Uterus (tissue), 2 donors: ENCODE measurements at regions not wholly inside any gene's neighbourhood (a gene's known extent, or its start where the extent isn't known, plus 50 kb on each side); places are given as distances from the start of the nearest gene placed in this dataset.

Experiments used
- POLR2A ChIP-seq, 2 donors: fragments of 450-650 bp; IDR thresholded peaks; one replicate each; pipeline ENCODE4 v1.6.1; 2016; ENCODE audit warnings: antibody characterized with exemption in 2 of 2, mild to moderate bottlenecking in 1 of 2, moderate library complexity in 1 of 2
- TF ChIP-seq, protein P1 (sequence below), 4 experiments: fragments of 200-600 bp in 2 of 4; fragments of 450-650 bp in 2 of 4; sonication (generic) in 2 of 4; IDR thresholded peaks; one replicate each; pipeline ENCODE4 v1.5.1; 2016 to 2019; ENCODE audit warnings: antibody characterized with exemption in 4 of 4, mild to moderate bottlenecking in 2 of 4, moderate library complexity in 1 of 4

DNA sequence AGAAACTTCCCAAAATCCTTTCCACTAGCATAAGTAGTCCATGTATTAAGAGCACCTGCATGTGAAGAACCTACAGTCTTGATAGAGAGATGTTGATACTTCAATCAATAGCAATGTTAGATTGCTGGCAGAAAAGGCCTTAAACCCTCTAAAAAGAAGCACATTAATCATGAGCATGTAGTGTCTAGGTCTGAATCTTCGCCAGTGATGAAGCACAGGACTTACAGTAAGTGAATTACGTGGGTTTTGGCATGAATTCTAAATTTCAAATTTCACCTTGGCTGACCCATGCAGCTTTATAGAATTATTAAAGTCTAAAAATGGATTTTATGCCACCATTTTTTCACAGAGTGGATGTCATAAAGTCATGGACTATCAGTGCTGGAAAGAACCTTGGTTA lies 791.6 kb upstream of the NOVA1 start:
- TF ChIP-seq, protein P1, sequence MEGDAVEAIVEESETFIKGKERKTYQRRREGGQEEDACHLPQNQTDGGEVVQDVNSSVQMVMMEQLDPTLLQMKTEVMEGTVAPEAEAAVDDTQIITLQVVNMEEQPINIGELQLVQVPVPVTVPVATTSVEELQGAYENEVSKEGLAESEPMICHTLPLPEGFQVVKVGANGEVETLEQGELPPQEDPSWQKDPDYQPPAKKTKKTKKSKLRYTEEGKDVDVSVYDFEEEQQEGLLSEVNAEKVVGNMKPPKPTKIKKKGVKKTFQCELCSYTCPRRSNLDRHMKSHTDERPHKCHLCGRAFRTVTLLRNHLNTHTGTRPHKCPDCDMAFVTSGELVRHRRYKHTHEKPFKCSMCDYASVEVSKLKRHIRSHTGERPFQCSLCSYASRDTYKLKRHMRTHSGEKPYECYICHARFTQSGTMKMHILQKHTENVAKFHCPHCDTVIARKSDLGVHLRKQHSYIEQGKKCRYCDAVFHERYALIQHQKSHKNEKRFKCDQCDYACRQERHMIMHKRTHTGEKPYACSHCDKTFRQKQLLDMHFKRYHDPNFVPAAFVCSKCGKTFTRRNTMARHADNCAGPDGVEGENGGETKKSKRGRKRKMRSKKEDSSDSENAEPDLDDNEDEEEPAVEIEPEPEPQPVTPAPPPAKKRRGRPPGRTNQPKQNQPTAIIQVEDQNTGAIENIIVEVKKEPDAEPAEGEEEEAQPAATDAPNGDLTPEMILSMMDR (IDR thresholded peaks at IDR 0.05), result no peak
- no peak for TF ChIP-seq POLR2A (IDR thresholded peaks at IDR 0.05)
